IgD-negative memory B cell (primary cell): ENCODE measurements at regions not wholly inside any gene's neighbourhood (a gene's known extent, or its start where the extent isn't known, plus 50 kb on each side); places are given as distances from the start of the nearest gene placed in this dataset.
A peak's percentile ranks its signal among the peaks of the same experiment; 100 is the strongest.

Experiments
- H3K27ac Mint-ChIP-seq, 3 donors: one replicate each; pipeline ENCODE4 v1.8.0; 2020 to 2022; ENCODE audit warnings: mild to moderate bottlenecking in 3 of 3, mixed read lengths in 3 of 3, moderate library complexity in 1 of 3
- H3K27me3 Mint-ChIP-seq: one replicate; pipeline ENCODE4 v1.8.0; 2021; ENCODE audit warnings: mixed read lengths
- H3K36me3 Mint-ChIP-seq: one replicate; pipeline ENCODE4 v1.8.0; 2020; ENCODE audit warnings: mild to moderate bottlenecking, mixed read lengths
- H3K4me1 Mint-ChIP-seq, 3 donors: one replicate each; pipeline ENCODE4 v1.8.0; 2020 to 2022; ENCODE audit warnings: mixed read lengths in 3 of 3, mild to moderate bottlenecking in 1 of 3
- H3K4me3 Mint-ChIP-seq, 4 donors: one replicate each; pipeline ENCODE4 v1.8.0; 2020 to 2022; ENCODE audit warnings: mild to moderate bottlenecking in 4 of 4, mixed read lengths in 4 of 4, moderate library complexity in 3 of 4
- H3K9me3 Mint-ChIP-seq, 3 donors: one replicate each; pipeline ENCODE4 v1.8.0; 2020 to 2021; ENCODE audit warnings: mixed read lengths in 3 of 3, mild to moderate bottlenecking in 1 of 3

- H3K9me3 Mint-ChIP-seq: peaks cover 0 to 4% (median 0%) of the 10 kb centered on the region in 3 donors
- no peaks in the 10 kb centered on the region for H3K36me3 Mint-ChIP-seq
- no peak overlapping the region for H3K4me3 Mint-ChIP-seq
- no peaks in the 10 kb centered on the region for H3K4me1 Mint-ChIP-seq
- H3K27ac Mint-ChIP-seq: no peak overlapping the region
- H3K27me3 Mint-ChIP-seq: peaks cover 5% of the 10 kb centered on the region
Measured at GRCh38 chr20:60107621-60108390, 149.6 kb downstream of the CDH26 start.

- Mint-ChIP-seq H3K4me1 (no peaks in the 10 kb centered on the region), H3K9me3 (peaks cover 0 to 3% (median 0%) of the 10 kb centered on the region in 3 donors), H3K27ac (no peak overlapping the region), H3K27me3 (peaks cover 3% of the 10 kb centered on the region), H3K36me3 (no peaks in the 10 kb centered on the region), H3K4me3 (no peak overlapping the region)
Measured at GRCh38 chr20:60108397-60108796, 150.2 kb downstream of the CDH26 start.

- no peaks in the 10 kb centered on the region for H3K4me1 Mint-ChIP-seq
Measured at GRCh38 chr20:60113024-60113724, 155.0 kb downstream of the CDH26 start.

GRCh38 chr20:60113771-60114170 lies 155.5 kb downstream of the CDH26 start:
- Mint-ChIP-seq H3K27me3 (peaks cover 3% of the 10 kb centered on the region), H3K36me3 (no peaks in the 10 kb centered on the region), H3K27ac (no peak overlapping the region), H3K4me1 (no peaks in the 10 kb centered on the region), H3K4me3 (no peak overlapping the region), H3K9me3 (no peaks in the 10 kb centered on the region)

More at GRCh38 chr20:60113024-60113724, 155.0 kb downstream of the CDH26 start:
- no peaks in the 10 kb centered on the region for H3K36me3 Mint-ChIP-seq
- H3K27ac Mint-ChIP-seq: peak overlapping the region in 1 of 3 donors; percentile 77
- peaks cover 2% of the 10 kb centered on the region for H3K27me3 Mint-ChIP-seq
- H3K9me3 Mint-ChIP-seq: peaks cover 0 to under 1% (median 0%) of the 10 kb centered on the region in 3 donors
- no peak overlapping the region for H3K4me3 Mint-ChIP-seq

GRCh38 chr20:60115451-60115850 lies 157.2 kb downstream of the CDH26 start:
- Mint-ChIP-seq H3K4me3 (no peak overlapping the region), H3K27ac (no peak overlapping the region), H3K9me3 (no peaks in the 10 kb centered on the region), H3K27me3 (peaks cover 3% of the 10 kb centered on the region), H3K4me1 (no peaks in the 10 kb centered on the region), H3K36me3 (no peaks in the 10 kb centered on the region)

GRCh38 chr20:60116128-60116909 lies 158.1 kb downstream of the CDH26 start:
- Mint-ChIP-seq H3K36me3 (no peaks in the 10 kb centered on the region), H3K4me3 (peak overlapping the region in 1 of 4 donors; percentile 8), H3K27ac (no peak overlapping the region), H3K4me1 (no peaks in the 10 kb centered on the region), H3K9me3 (no peaks in the 10 kb centered on the region), H3K27me3 (peaks cover 3% of the 10 kb centered on the region)

GRCh38 chr20:60117065-60117464 lies 158.8 kb downstream of the CDH26 start:
- Mint-ChIP-seq H3K36me3 (no peaks in the 10 kb centered on the region), H3K9me3 (no peaks in the 10 kb centered on the region), H3K27ac (no peak overlapping the region), H3K27me3 (peaks cover 3% of the 10 kb centered on the region), H3K4me3 (peak overlapping the region in 1 of 4 donors; percentile 5), H3K4me1 (no peaks in the 10 kb centered on the region)

GRCh38 chr20:60121903-60122302 lies 163.7 kb downstream of the CDH26 start:
- Mint-ChIP-seq H3K9me3 (no peaks in the 10 kb centered on the region), H3K36me3 (no peaks in the 10 kb centered on the region), H3K27ac (no peak overlapping the region), H3K27me3 (peaks cover 3% of the 10 kb centered on the region), H3K4me1 (no peaks in the 10 kb centered on the region), H3K4me3 (no peak overlapping the region)

- no peak overlapping the region for H3K4me3 Mint-ChIP-seq
- peaks cover 3% of the 10 kb centered on the region for H3K27me3 Mint-ChIP-seq
- no peaks in the 10 kb centered on the region for H3K9me3 Mint-ChIP-seq
- no peaks in the 10 kb centered on the region for H3K4me1 Mint-ChIP-seq
- no peaks in the 10 kb centered on the region for H3K36me3 Mint-ChIP-seq
- no peak overlapping the region for H3K27ac Mint-ChIP-seq
Measured at GRCh38 chr20:60122671-60123070, 164.4 kb downstream of the CDH26 start.

GRCh38 chr20:60123096-60123495 lies 164.9 kb downstream of the CDH26 start:
- H3K27me3 Mint-ChIP-seq: peaks cover 3% of the 10 kb centered on the region
- no peak overlapping the region for H3K27ac Mint-ChIP-seq
- no peaks in the 10 kb centered on the region for H3K36me3 Mint-ChIP-seq
- no peaks in the 10 kb centered on the region for H3K9me3 Mint-ChIP-seq
- no peak overlapping the region for H3K4me3 Mint-ChIP-seq
- no peaks in the 10 kb centered on the region for H3K4me1 Mint-ChIP-seq

- no peaks in the 10 kb centered on the region for H3K4me1 Mint-ChIP-seq
- no peak overlapping the region for H3K4me3 Mint-ChIP-seq
- H3K27ac Mint-ChIP-seq: no peak overlapping the region
- H3K27me3 Mint-ChIP-seq: peaks cover 2% of the 10 kb centered on the region
- H3K36me3 Mint-ChIP-seq: no peaks in the 10 kb centered on the region
- no peaks in the 10 kb centered on the region for H3K9me3 Mint-ChIP-seq
Measured at GRCh38 chr20:60123652-60124051, 165.4 kb downstream of the CDH26 start.

- H3K4me1 Mint-ChIP-seq: no peaks in the 10 kb centered on the region
- no peaks in the 10 kb centered on the region for H3K9me3 Mint-ChIP-seq
- H3K4me3 Mint-ChIP-seq: no peak overlapping the region
- H3K27me3 Mint-ChIP-seq: peaks cover 2% of the 10 kb centered on the region
- no peaks in the 10 kb centered on the region for H3K36me3 Mint-ChIP-seq
- no peak overlapping the region for H3K27ac Mint-ChIP-seq
Measured at GRCh38 chr20:60124776-60125381, 166.7 kb downstream of the CDH26 start.

GRCh38 chr20:60125513-60125912 lies 167.3 kb downstream of the CDH26 start:
- no peaks in the 10 kb centered on the region for H3K36me3 Mint-ChIP-seq

GRCh38 chr20:60126975-60127374 lies 168.8 kb downstream of the CDH26 start:
- Mint-ChIP-seq H3K9me3 (no peaks in the 10 kb centered on the region), H3K36me3 (no peaks in the 10 kb centered on the region), H3K27me3 (peaks cover 2% of the 10 kb centered on the region), H3K4me3 (no peak overlapping the region), H3K4me1 (no peaks in the 10 kb centered on the region), H3K27ac (no peak overlapping the region)

More at GRCh38 chr20:60125513-60125912, 167.3 kb downstream of the CDH26 start:
- Mint-ChIP-seq H3K27ac (no peak overlapping the region), H3K27me3 (peaks cover 2% of the 10 kb centered on the region), H3K4me1 (no peaks in the 10 kb centered on the region), H3K4me3 (no peak overlapping the region), H3K9me3 (no peaks in the 10 kb centered on the region)

- H3K27me3 Mint-ChIP-seq: peaks cover 3% of the 10 kb centered on the region
- no peaks in the 10 kb centered on the region for H3K4me1 Mint-ChIP-seq
- no peaks in the 10 kb centered on the region for H3K36me3 Mint-ChIP-seq
- no peak overlapping the region for H3K27ac Mint-ChIP-seq
- H3K9me3 Mint-ChIP-seq: peaks cover 0 to 3% (median 0%) of the 10 kb centered on the region in 3 donors
- peak overlapping the region in 1 of 4 donors; percentile 62 for H3K4me3 Mint-ChIP-seq
Measured at GRCh38 chr20:60131375-60131774, 173.2 kb downstream of the CDH26 start.
